ENCODE measurements at regions not wholly inside any gene's neighbourhood (a gene's known extent, or its start where the extent isn't known, plus 50 kb on each side); places are given as distances from the start of the nearest gene placed in this dataset.

DNA sequence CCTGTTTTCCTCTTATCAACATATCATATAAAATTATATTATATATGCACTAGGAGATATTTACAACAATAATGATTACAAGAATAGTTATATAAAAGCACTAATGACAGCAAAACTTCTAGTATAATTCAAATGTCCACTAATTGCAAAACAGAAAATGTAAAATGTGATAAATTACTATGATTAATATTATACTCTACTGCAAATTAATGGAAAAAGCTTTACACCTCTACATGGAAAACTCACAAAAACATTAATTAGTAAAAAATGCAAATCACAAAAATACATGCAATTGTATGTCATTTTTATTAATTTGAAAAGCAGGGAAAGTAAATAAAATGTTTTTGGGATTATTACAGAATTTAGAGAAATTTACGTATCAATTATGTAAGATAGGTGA lies 681.0 kb upstream of the PCDH20 start:
- DNase-seq (ENCODE audit: low spot score) = no peak

DNA sequence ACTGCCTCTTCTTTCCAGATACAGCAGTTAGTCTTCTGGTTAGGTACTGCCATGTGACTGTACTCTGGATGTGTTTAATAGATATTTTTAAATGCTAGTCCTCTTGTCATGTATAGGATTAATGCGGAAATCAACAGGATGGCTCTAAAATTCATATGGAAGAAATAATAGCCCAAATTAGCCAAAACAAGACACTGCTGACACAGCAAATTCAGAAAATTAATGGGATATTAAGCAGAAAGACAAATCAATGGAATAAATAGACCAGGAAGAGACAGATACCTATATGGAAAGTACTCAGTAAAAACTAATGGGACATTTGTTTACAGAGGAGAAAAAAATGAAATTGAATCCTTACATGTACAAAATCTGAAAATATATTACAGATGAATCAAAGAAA lies 679.3 kb upstream of the PCDH20 start:
- no peak for DNase-seq (ENCODE audit: low spot score)

GRCh38 chr13:62093984-62094780 lies 678.5 kb upstream of the PCDH20 start:
- DNase-seq (ENCODE audit: low spot score) = no peak

GRCh38 chr13:62092949-62093348 lies 677.3 kb upstream of the PCDH20 start:
- DNase-seq (ENCODE audit: low spot score) = no peak

DNA sequence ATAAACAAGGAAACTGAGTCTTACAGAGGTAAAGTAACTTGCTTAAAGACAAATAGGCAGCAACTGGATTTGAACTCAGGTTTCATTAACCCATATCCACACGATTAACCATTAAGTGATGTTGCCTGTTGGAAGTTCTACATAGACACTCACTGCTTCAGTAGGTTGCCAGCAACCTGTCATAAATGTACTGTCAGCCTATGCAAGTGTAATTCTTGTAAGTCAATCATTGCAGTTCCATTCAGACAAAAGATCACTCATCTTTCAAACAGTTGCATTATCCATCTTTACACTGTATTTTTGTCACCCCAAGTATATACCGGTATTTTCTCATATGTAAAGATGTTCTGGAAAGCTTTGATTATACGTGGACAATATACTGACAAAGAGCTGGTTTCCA lies 676.9 kb upstream of the PCDH20 start:
- DNase-seq (ENCODE audit: low spot score) = no peak

DNA sequence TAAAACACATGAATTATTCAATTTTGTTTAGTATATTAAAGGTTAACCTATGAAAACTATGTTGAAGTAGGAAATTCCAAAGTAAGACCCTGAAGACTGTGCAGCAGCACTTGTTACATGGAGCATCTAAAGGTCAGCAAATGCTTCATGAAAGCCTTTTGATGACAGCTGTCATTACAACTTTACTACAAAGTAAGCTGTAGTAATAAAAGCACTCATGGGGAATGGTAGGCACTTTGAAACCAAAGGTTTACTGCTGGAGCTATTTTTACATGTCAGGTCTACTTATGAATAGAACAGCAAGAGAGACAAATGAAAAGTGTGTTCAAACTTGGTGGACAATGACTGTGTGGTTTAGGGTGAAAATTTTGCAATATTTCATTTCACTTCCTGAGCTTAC lies 672.5 kb upstream of the PCDH20 start:
- no peak for DNase-seq (ENCODE audit: low spot score)

DNA sequence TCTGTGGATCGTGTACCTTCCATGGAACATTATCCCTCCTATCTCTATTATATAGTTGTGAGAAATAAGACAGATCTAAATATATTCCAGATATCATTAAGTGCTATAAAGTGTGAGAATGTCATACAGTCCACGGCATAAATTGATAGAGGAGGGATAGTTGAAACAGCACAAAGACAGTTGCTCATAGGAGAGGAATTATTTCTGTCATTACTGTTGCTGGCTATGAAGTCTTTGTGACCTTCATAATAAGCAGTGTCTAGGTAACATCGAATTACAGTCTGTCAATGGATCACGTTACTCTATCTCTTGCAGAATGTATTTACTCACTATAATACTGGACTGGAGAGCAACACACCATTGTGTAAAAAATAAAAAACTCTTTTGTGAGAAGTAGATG lies 671.5 kb upstream of the PCDH20 start:
- DNase-seq (ENCODE audit: low spot score) = no peak

DNA sequence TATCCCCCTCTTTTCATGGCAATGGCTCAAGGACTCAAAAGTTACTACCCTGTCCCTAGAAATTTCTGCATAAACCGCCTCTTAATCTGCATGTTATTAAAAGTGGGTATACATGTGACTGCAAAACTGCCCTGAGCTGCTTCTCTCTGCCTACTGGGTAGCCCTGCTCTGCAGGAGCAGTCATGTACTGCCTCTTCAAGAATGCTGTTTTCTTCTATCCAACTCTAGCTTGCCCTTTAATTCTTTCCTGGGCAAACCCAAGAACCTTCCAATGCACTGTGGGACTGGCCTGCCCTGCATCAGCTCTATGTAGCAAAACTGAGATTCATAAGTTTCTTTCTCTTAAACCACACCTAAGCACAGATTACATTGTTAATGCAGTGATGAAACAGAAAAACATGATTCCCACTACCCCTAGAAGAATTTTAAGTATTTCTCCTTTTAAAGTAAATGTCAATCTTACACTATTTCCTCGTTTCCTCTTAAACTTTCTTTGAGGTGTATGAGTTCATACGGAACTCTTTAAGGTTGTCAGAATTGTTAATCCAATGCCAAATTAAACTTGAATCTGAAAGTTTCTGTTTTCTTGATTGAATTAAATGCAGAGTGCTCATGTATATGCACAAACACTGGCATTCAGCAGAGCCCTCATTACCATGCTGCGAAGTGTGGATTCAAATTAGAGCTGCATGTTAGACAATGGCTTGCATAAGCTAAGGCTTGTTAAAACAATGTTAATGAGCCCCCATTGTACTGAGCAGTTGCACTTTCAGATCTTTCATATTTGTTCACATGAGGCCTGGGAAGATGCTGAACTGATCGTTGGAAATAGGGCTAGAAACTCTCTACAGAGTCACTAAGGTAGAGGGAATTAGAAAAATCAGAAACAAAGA lies 669.9 kb upstream of the PCDH20 start:
- DNase-seq (ENCODE audit: low spot score) = no peak

- DNase-seq (ENCODE audit: low spot score) = no peak
Observed at GRCh38 chr13:62084728-62085127, 669.1 kb upstream of the PCDH20 start.

GRCh38 chr13:62067821-62068220 lies 652.2 kb upstream of the PCDH20 start:
- DNase-seq (ENCODE audit: low spot score) = no peak

- DNase-seq (ENCODE audit: low spot score) = no peak
Observed at GRCh38 chr13:62065016-62065415, 649.4 kb upstream of the PCDH20 start.

DNA sequence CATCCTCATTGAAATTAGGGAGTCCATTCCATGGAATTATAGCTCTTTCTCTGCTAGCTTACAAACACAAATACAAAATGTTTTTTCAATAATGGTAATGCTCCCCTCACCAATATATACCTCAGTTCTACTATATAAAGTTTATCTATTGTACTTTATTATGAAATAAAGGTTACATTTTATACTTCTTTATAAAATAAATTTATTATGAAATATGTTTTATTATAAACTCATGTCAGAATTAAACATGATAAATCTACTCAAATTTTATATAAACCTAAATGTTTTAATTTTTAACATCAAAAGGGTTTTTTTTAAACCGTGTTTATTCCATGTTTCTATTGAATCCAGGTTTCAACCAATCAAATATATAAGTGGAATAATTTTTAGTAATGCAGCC lies 646.1 kb upstream of the PCDH20 start:
- no peak for DNase-seq (ENCODE audit: low spot score)

GRCh38 chr13:62060570-62060969 lies 644.9 kb upstream of the PCDH20 start:
- no peak for DNase-seq (ENCODE audit: low spot score)

DNA sequence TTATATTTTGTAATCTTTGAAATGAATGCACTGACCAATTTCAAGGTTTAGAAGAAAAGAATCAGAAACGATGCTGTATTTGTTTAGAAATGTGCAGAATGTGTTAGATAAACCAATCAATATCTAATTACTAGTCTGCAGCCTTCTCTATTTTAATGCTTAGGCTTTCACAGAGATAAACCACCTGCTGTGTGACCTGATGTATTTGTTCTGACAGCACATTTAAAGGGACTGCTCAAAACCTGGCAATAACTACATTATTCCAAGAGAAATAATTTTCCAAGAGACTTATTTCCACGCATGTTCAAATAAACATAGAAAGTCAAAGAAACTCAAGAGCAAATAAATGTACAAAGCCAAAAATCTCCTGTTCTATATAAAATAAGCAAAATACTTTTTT lies 641.6 kb upstream of the PCDH20 start:
- no peak for DNase-seq (ENCODE audit: low spot score)

- no peak for DNase-seq (ENCODE audit: low spot score)
Observed at GRCh38 chr13:62049992-62050391, 634.3 kb upstream of the PCDH20 start.

DNA sequence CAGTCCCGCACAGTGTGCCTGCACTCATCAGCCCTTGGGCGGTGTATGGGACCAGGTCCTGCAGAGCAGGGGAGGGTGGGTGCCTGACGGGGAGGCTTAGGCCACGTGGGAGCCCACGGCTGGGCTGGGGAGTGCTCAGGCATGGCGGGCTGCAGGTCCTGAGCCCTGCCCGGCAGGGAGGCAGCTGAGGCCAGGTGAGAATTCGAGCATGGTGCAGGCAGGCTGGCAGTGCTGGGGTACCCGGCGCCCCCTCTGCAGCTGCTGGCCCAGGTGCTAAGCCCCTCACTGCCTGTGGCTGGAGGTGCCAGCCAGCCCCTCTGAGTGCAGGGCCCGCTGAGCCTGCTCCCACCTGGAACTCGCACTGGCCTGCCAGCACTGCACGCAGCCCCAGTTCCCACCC lies 630.9 kb upstream of the PCDH20 start:
- DNase-seq (ENCODE audit: low spot score) = no peak

DNA sequence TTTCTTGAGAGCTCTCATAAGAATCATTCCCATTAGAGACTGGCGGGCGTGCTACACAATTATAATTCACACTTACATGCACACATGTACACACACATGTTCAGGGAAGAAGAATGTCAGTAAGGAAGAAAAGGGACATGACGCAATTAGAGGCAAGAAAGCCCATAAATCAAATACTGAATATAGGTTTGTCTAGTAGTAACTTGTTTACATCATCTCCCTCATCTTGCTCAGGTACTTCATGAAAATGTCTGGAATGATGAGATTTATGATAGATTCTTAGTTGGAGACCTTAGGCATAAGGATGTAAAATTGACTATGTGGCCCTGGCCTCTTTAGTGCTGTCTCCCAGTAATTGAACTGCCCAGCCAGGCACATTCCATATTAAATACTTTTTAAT lies 628.0 kb upstream of the PCDH20 start:
- no peak for DNase-seq (ENCODE audit: low spot score)

DNA sequence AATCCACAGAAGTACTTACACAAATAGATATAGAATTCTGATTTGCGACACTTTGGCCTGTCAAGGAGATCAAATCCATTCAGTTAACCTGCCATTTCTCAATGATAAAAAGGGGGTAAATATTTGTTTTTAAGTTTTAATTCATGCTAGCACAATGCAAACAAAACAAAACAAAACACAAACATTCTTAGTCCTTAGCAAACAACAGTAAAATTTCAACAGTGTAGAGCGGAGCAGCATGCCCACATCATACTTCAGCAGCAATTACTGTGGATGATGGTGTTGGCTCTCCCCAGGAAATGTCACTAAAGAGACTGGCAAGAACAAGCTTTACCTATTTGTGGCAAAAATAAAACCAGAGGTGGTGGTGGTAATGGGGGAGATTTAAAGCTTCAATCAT lies 625.2 kb upstream of the PCDH20 start:
- DNase-seq (ENCODE audit: low spot score) = no peak

DNA sequence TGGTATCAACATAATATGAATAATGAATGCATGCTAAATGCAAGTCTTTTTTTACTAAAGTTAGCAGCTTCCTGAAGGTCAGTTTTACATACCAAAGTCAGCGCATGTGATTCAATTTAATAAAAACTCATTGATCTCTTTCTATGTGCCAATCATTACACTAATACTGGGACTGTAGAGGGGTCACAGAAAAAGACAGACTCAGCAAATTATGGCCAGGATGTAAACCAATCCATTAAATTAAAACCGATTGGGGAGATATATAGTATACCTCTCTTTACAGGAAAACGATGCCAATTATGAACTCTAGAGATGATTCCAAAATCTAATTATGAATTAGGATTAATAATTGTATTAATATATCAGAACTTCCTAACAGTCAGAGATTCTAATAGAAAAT lies 624.4 kb upstream of the PCDH20 start:
- no peak for DNase-seq (ENCODE audit: low spot score)

DNA sequence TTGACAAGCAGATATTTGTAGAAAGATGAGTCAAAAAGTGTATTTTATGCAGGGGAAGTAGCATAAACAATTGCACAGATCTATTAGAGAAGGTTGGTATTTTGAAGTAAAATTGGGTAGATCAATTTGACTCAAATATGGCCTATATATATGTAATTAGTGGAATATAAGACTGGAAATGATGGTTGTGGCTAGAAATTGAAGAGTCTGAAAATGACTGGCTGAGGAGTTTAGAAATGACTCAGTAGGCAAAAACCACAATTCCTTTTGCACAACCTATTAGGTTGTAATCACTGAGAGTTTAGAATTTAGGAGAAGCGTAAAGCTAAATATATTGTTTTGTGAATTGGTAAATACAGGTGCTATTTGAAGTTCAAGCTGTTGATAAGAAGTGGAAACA lies 622.6 kb upstream of the PCDH20 start:
- DNase-seq (ENCODE audit: low spot score) = no peak

DNA sequence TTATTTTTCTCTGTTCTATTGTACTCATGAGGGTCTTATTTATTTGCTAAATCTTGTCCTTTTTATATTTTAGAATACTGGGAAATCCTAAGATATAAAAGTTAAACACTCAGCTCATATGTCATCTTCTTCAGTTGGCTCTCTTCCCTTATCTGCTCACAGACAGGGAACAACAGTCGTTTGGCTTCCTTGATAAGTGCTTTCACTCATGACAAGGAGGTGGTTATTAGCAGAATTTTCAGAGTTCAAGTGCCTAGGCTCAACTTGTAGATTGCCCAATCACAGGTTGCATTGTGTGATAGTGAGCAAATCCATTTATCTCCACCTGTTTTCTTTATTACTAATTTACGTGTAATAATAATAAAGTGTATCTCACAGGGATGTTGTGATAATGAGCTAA lies 620.3 kb upstream of the PCDH20 start:
- no peak for DNase-seq (ENCODE audit: low spot score)

DNA sequence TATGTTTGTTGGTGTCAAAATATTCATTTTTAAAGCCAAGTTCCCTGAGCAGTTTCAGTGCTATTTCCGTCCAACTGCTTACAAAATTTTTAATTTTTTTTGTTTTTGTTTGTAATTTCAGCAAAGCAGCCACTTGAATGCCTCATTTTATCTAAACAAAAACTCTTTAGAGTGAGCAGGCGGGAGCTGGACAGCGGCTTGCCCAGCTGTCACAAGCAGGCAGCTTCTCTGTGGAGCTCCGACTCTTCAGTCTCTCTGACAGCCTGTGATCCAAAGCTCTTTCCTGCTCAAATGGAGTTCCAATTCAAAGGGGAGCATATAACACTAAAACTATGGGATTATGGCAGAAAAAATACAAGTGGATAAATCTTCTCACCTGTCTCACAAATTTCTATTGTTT lies 618.3 kb upstream of the PCDH20 start:
- no peak for DNase-seq (ENCODE audit: low spot score)

- no peak for DNase-seq (ENCODE audit: low spot score)
Observed at GRCh38 chr13:62022369-62022768, 606.7 kb upstream of the PCDH20 start.

DNA sequence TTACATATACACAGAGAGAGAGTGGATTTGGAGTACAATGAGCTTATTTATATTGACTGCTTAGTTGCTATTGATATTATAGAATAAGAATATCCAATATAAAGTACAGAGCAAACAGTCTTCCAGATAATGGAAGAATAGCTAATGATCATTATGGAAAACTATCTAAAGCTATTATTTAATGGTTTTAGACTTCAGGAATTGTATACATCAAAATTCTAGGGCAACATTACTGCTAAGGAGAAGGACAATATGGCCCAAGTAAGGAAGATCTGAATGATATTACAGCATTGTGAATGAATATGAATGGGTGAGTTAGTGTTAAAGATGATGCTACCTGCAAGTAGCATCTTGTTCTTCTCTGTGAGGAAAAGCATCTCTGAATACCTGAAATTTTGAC lies 604.2 kb upstream of the PCDH20 start:
- no peak for DNase-seq (ENCODE audit: low spot score)

Data from SW480 (cell line).